EH (cell line): ENCODE measurements at regions not wholly inside any gene's neighbourhood (a gene's known extent, or its start where the extent isn't known, plus 50 kb on each side); places are given as distances from the start of the nearest gene placed in this dataset.
A peak's percentile ranks its signal among the peaks of the same experiment; 100 is the strongest.
"Not testable (repeated sequence)": the region's sequence is repeated elsewhere in the genome, so short reads cannot be mapped to it uniquely, and the experiment has no call there.

ENCODE experiments used
- DNase-seq: peaks from one replicate; pipeline ENCODE4 v3.0.0-alpha.2; 2015; ENCODE audit warnings: low read depth

DNA sequence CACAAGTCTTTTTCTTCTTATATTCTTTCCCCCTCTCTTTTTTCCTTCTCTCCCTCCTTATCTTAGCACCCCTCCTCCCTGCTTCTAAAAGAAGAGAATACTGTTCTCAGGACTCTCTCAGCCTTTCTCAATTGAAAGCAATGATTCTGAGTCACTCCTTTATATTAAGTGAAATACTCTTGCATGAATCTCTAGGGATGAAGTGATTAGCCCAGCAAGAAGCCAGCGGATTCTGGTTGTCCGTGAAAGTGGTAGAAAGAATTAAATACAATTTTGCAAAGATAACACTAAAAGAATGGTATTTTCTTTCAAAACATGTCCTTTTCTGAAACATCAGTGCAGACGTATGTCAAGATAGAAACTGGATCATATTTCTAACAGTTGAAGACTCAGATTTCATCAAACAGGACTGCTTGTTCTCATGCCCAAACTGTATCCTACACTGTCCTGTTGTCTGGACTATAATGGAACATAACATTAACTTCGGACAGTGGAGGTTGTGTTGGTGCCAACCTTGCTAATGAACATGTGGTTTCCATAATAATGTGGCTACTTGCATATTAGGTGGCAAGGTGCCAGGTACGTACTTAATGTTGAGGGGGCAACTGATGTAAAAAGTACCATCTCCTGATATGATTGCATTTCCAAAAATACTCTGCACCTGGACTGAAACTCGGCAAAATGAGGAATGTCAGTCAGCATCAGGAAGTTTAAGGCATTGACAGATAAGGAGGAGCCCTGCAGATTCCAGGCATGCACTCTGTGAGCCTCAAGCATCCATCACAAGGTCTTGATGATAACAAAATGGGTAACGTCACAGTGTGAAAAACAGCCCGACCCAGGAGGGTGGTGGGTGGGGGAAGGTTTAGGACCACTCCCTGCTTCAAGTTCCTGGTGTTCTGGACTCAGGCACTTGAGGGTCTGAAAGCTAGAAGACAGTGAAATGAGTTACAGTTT is 357.2 kb downstream of the DLEU7 start:
- no peak for DNase-seq

DNA sequence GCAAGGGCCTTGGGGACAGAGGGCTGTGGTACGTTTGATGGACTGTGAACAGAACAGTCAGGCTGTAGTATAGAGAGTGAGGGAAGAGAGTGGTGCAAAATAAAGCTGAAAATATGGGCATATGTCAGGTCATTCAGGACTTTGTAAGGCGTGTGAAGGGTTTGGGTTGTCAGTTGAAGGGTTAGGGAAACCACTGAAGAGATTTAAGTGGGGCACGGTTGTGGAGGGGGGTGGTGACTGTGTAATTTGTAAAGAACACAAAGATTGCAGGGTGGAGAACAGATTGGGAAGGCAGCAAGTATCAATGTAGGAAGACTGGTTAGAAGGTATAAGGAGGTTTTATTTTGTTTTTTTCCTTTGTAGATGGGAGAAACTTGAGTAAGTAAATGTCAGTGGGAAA is 349.8 kb downstream of the DLEU7 start:
- no peak for DNase-seq

DNA sequence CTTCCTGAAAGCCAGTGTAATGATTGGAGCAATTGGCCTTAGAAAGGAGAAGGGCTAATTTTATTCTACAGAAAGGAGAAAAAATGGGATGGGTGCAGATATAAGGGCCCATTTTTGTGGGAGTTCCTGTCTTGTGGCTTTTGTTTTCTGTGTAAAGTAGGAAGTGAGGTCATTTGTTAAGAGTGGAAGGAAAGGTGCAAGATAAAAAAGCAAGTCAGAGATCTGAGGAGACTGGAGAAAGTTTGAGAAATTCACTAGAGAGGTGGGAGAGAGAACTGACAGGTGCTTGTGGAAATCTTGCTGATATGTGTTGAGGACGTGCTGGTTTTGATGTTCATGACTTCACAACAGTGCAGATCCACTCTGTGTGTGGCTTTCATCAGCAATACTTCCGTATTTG is 349.4 kb downstream of the DLEU7 start:
- DNase-seq: no peak

DNA sequence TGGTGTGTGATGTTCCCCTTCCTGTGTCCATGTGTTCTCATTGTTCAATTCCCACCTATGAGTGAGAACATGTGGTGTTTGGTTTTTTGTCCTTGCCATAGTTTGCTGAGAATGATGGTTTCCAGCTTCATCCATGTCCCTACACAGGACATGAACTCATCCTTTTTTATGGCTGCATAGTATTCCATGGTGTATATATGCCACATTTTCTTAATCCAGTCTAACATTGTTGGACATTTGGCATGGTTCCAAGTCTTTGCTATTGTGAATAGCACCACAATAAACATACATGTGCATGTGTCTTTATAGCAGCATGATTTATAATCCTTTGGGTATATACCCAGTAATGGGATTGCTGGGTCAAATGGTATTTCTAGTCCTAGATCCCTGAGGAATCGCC is 340.3 kb downstream of the DLEU7 start:
- DNase-seq: not testable (repeated sequence)

DNA sequence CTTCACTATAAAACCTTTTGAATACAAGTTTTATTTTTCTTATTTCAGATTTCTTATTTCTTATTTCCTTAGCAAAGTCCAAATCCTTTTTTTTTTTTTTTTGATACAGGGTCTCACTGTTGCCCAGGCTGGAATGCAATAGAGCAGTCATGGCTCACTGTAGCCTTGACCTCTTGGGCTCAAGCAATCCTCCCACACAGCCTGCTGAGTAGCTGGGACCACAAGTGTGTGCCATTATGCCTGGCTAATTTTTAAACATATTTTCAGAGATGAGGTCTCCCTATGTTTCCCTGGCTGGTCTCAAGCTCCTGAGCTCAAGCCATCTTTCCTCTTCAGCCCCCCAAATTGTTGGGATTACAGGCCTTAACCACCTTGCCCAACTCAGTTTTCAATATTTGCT is 334.3 kb downstream of the DLEU7 start:
- no peak for DNase-seq

DNA sequence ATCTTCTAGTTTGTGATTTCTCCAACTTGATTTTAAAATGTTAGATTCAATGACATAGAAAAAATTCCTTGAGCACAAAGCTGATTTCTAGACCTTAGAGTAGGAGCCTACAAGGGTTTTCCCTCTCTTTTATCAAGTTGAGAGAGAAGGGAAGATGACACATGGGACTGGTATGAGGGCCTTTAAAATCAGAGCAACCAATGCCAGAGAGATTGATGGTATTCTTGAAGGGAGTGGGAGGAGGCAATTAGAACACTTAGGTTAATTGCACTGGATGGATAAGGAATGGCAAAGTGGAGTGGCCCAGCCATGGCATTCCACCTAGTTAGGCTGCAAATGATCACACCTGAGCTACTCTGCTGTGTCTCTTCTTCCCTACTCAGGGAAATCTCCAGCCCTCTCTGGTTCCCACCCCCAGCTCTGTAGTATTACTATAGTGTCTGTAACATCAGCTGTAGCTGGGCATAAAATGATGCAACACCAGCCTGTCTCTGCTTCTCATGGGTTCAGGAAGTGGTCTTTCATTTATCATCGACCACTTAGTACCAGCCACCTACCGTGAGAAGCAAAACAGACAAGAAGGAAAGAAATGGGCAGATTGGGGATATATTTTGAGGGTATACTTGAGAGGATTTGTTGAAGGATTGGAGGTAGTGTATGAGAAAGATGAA is 333.6 kb downstream of the DLEU7 start:
- peak; percentile 53 for DNase-seq

DNA sequence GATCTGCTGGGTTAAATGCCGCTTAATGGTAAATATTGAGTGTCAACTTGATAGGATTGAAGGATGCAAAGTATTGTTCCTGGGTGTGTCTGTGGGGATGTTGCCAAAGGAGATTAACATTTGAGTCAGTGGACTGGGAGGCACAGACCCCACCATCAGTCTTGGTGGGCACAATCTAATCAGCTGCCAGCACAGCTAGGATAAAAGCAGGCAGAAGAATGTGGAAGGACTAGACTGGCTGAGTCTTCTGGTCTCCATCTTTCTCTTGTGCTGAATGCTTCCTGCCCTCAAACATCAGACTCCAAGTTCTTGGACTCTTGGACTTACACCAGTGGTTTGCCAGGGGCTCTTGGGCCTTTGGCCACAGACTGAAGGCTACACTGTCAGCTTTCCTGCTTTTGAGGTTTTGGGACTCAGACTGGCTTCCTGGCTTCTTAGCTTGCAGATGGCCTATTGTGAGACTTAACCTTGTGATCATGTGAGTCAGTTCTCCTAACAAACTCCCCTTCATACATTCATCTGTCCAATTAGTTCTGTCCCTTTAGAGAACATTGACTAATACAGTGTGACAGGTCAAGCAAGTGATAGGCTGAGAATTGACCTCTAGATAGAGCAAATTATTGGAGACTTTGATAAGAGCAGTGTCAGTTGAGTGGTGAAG is 332.5 kb downstream of the DLEU7 start:
- not testable (repeated sequence) for DNase-seq

DNA sequence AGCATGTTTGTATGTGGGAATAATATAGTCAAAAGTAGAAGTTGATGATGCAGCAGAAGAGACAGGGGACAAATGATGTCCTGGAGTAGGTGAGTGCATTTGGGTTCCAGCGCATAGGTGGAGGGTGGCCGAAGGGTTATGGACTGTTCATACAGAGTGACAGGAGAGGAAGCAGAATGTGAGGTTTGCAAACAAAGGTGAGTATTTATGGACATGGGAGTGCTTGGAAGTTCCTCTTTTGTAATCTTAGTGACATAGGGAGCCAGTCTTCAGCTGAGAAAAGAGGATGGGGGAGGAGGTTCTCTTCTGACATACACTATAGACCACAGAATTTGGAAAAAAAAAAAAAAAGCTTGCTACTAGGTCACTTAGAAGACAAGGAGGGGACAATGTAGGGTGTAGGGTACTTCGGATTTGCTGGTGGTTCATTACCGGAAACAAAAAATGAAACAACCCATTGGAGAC is 331.6 kb downstream of the DLEU7 start:
- DNase-seq: no peak

DNA sequence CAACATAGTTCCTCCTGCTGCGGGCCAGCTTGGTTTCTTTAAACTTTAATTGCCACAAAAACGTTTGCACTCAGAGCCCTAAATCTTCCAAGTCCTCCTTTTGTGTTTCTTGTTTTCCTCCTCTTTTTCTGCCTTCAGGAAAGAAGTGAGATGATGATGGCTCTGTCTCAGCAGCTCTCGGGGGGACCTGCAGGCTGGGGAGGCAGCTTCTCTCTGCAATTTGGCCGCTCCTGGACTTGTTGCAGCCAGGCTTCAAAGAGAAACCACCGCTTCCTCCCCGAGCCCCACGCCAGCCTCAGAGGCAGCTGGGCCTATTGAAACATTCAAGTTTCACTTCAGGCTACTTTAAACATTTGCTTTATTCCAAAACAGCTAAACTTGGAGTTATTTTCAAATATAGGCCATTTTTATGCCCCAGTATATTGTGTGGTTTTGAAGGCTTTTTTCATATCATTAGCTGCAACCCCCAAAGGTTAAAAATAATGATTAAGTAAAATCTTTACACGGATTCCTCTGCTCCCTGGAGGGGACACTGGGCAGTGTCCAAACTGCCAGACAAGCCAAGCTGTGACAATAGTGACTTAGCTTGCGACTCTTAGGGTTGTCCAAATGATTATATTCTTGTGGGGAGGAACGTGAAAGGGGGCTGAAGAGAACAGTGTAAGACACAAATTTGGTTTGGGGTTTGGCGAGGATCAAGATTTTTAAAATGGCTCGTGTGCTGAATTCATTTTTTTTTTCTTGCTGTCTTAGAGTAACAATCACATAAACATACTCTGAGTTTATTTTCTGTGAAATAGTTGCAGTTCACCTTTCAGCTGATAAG is 330.8 kb downstream of the DLEU7 start:
- DNase-seq: peak; percentile 52

DNA sequence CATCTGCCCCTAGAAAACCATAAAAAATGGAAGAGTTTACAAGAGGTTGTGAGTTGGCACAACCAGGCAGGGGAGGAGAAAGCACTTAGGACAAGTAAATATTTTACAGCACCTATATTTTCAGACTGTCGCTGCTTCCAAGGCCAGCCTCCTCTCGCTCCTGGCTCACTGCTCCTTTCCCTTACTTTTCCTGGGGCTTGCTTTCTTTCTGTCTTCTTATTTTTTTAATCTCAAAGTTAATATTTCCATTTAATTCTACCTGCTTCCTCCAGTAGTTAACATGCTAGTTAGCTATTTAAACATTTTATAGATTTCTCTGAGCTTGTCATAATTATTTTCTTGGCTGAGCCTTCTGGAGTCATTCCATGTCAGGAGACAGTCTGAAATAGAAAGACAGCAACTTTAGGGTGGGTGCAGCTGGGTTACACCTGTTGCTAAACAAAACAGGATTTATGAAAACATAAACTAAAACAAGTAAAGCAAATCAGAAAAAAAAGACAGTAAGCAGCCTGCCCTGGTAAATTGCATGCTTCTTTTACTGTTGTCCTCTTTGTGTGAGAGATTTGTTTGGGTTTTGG is 330.1 kb downstream of the DLEU7 start:
- no peak for DNase-seq

DNA sequence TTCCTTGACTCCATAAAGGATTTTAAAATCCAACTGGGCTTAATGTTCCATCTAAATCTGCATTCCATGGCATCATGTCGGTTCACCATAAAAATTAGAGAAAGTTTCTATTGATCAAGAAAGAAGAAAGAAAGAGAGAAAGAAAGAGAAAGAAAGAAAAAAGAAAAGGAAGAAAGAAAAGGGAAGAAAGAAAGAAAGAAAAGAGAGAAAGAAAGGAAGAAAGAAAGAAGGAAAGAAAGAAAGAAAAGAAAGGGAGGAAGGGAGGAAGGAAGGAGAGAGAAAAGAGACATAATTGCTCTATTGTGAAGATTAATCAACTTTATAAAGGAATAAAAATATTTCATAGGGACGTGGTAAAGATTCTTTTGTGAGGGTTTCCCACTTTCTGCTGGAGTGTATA is 329.2 kb downstream of the DLEU7 start:
- DNase-seq: no peak

DNA sequence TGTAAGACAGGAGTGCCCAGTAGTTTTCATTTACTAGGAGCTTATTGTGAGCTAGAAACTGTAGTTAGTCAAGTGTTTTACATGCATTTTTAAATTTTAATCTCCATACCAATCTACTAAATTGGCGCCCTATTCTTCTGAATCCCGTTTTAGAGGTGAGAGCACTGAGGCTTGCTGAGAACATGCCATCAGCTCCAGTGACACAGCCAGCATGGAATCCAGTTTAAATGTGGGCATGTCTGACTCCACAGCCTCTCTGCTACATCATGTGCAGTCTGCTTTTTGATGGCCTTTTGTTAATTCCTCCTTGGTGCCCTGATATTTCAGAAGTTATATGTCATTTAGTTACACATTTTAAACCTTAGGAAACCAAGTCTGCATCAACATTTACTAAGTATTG is 325.4 kb downstream of the DLEU7 start:
- DNase-seq: no peak

DNA sequence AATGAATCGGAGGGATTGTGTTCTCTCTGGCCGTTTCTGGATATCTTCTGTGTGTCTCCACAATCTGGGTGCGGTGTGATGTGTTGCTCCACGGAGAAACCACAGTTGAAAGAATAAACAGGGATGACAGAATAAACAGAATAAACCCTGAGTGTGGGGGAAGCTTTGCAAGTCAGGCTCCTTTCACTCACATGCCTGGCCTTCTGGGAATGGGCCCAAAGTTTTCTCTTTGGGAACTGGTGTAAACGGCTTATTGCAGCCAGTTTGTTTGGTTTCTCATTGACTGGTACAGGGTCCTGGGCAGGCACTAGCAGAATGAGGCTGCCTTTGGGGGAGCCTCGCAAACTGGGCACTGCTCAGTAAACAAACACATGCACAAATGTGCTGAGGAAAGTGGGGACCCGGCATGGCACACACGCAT is 324.7 kb downstream of the DLEU7 start:
- DNase-seq: no peak

DNA sequence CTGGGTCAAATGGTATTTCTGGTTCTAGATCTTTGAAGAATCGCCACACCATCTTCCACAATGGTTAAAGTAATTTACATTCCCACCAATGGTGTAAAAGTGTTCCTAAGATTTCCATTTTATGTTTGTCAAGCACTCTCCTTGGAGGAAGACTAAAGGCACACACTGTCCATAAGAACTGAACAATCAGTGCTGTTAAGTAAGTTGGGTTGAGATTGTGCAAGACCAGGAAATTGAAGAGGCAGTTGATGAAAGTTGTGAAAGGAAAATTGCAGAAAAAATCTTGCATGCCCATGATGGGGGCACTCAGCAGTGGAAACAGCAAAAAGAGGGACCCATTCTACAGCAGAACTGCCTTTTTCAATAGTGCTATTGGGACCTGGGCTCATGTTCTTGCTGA is 323.6 kb downstream of the DLEU7 start:
- no peak for DNase-seq

DNA sequence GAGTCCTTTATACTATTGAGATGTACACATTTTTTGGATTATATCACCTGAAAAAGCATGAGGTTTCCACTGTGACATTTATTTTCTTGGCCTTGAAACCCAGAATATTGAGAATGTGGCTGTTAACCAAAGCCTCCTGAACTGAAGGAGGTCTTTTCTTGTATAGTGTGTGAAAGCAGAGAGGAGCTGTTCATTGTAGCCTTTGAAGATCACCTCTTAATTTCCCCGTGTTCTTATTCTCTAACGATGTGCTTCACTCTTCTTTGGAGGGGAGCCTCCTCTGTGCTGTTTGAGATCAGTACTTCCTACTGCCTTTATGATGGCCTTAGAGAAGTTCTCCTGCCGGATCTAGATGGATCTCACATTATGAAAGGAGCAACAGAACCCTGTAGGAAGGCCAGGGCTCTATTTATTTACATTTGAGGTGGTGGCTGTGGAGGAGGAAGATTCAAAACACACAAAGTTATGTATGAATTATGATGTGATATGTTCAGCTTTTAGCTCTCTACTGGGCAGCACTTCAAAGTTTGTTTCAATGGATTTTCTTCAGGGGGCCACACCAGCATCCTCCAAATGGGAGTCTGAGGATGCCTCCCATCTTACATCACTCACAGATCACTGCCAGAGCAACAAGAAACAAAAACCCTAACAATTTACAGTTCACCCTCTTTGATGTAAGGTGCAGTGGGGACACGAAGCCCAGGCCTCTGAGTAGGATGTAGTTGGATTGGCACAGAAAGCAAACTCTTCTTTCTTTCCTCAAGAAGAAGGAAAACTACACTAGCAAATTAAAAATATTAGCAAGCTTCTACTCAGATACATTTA is 322.3 kb downstream of the DLEU7 start:
- no peak for DNase-seq

DNA sequence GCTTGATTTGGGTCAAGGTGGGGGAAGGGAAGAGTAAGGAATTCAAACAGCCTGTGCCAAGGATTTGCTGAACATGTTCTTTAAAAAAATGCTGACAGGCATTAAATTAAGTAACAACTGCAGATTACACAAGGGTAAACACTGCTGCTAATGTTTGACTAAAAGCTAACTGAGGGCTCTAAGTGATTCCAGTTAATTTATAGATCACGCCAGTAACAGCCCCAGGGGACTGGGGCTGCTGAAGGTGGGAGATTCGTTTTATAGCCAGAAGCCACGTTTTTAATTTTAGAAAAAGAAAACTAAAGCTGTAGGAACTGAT is 321.7 kb downstream of the DLEU7 start:
- DNase-seq: peak; percentile 31

DNA sequence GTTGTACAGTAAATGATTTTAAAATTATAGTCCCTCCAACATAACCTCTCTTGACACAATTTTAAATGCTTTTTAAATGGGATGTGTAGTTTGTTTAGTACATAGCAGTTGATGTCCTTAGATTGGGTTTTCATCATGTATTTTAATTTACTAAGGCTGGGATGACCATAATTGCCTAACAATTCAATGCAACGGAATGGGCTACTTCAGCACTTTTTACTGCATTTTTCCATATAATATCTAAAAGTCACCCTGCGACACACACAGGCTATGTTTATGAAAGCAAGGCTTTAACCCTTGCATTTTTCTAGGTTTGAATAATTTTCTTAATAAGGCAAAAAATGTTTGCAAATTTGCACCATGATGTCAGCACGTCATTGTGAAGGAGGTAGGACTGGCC is 321.0 kb downstream of the DLEU7 start:
- no peak for DNase-seq

DNA sequence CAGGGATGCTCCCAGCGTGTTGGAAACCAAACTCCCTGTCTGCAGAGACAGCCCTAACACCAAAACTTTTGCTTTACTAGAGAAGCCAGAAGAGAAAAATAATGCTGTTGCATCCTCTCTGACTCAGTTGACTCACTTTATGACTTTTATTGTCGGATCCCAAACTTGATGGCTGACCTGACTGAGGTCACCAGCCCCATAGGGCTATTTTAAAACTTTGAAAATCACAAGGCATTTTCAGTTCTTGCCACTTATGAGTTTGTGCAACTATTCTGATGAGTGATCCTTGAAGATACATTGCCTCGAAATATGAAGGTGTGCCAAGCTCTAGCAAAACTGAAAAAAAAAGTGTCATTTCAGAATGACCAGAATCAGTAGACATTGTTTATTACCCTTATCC is 320.2 kb downstream of the DLEU7 start:
- no peak for DNase-seq

DNA sequence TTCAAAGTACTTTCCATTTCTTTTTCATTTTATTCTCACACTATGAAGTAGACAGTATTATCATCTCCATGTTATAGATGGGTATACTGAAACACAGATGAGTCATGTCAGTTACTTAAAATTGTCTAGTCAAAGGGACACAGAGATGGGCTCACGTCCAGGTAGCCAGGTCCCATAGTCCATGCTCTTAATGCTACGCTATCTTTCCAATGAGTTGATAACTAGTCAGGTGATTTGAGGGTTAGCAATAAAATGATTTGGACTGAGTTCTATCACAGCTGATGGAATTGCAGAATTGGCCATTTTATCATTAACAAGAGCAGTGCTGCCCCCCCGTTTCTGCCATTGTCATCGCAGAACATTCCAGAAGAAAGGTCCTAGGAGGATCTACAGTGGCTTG is 318.9 kb downstream of the DLEU7 start:
- no peak for DNase-seq

DNA sequence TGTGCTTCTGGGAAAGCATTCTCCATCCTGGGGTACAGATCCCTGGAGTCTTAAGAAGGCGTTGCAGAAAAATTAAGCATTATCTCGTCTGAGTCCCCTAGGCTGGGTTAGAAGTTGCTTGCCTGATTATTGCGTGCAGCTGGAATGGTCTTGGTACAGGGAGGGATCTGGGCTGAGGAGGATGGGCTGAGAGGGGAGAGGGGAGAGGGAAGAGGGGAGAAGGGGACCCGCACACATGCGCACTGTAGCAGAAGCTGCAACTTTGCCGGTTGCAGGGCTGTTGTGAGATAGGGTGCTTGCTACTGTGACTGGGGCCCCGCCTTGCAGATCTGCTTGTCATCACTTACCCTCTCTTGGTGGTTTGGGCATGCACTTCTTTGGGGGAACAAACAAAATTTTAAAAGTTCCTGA is 316.8 kb downstream of the DLEU7 start:
- DNase-seq: no peak

DNA sequence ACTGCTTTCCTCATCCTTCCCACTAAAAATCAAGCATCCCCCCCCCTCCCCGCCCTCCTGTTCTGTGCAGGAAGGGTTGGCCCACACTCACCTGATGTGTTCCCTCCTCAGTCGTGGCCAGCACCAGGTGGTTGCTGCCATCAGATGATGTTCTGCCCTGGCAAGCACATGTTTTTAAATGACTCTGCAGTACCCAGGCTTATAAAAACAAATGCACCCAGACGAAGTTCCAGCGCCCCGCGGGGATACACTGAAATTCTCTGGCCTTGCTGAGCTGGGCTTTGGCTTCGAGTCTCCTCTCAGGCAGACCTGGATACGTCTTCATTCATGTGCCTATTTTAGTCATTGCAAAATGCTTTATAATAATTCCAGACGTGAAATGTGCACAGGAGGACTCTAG is 316.3 kb downstream of the DLEU7 start:
- DNase-seq: no peak
